Progenitor cell of endocrine pancreas (in vitro differentiated cells): ENCODE measurements at regions not wholly inside any gene's neighbourhood (a gene's known extent, or its start where the extent isn't known, plus 50 kb on each side); places are given as distances from the start of the nearest gene placed in this dataset.
A peak's percentile ranks its signal among the peaks of the same experiment; 100 is the strongest.
"Not testable (repeated sequence)": the region's sequence is repeated elsewhere in the genome, so short reads cannot be mapped to it uniquely, and the experiment has no call there.

Experiments used
- DNase-seq: peaks from one replicate; pipeline ENCODE4 v3.0.0; 2021; ENCODE audit warnings: low spot score; ENCODE audit not compliant: unreplicated experiment
- H3K27ac Mint-ChIP-seq: 2 replicates; pipeline ENCODE4 v1.8.0; 2021; ENCODE audit warnings: mild to moderate bottlenecking, moderate library complexity, mixed read lengths
- H3K27me3 Mint-ChIP-seq: 2 replicates; pipeline ENCODE4 v1.8.0; 2021; ENCODE audit warnings: mixed read lengths
- H3K36me3 Mint-ChIP-seq: 2 replicates; pipeline ENCODE4 v1.8.0; 2022; ENCODE audit warnings: mixed read lengths; ENCODE audit not compliant: insufficient read depth
- H3K4me1 Mint-ChIP-seq: 2 replicates; pipeline ENCODE4 v1.8.0; 2021; ENCODE audit warnings: low read depth, mixed read lengths
- H3K4me3 Mint-ChIP-seq: 2 replicates; pipeline ENCODE4 v1.8.0; 2021; ENCODE audit warnings: low read depth, mild to moderate bottlenecking, moderate library complexity, mixed read lengths
- H3K9me3 Mint-ChIP-seq: 2 replicates; pipeline ENCODE4 v1.8.0; 2021; ENCODE audit warnings: low read depth, mixed read lengths
- CTCF ChIP-seq: fragments of 200-600 bp; sonication (generic); IDR thresholded peaks from one replicate; pipeline ENCODE4 v1.5.0; 2021; ENCODE audit warnings: antibody characterized with exemption, mild to moderate bottlenecking; ENCODE audit not compliant: unreplicated experiment

DNA sequence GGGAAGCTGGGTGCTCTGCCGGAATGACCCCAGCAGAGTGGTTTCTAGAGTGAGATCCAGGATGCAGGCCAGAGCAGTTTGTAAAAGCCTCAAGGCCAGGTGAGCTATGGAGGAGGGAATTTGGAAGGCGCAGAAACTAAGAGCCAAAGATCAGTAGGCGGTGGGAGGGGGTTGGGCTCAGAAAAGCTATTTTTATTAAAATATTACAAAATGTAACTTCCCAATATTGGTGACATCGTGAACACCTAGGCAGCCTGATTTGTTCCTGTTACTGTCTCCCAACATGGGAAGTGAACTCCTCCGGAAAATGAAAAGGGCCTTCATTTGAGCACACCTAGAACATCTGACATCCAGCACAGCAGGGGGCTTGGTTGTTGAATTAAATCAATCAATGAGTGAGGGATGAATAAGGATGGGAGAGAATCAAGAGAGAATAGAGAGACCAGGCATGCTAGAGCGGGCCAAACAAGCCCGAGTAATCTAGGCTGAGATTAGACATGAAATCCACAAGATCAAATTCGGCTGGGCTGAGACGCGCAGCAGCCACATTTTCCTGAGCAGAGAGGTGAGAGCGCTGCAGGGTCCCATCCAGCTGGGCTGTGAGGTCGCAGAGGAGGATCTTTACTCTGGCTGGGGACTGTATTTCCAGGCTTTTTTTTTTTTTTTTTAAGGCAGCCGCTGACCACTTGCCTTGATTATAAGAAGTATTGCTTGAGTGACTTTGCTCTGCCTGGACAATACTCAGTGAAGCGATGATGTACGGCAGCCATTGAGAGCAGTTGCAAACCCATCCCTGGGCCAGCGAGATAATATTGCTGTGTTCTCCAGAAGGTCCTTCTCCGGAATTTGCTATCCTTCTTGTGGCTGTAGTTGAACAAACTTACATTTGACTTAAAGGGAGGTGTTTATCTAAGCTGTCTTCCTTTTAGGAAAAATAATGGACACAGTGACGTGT, 178.0 kb upstream of the KL start:
- peaks cover 6% of the 10 kb centered on the region for H3K9me3 Mint-ChIP-seq
- TF ChIP-seq CTCF = no peak
- no peak for DNase-seq
- peak overlapping the region; percentile 25 for H3K27ac Mint-ChIP-seq
- peaks cover 18% of the 10 kb centered on the region for H3K4me1 Mint-ChIP-seq
- no peaks in the 10 kb centered on the region for H3K36me3 Mint-ChIP-seq
- no peak overlapping the region for H3K4me3 Mint-ChIP-seq
- no peaks in the 10 kb centered on the region for H3K27me3 Mint-ChIP-seq

DNA sequence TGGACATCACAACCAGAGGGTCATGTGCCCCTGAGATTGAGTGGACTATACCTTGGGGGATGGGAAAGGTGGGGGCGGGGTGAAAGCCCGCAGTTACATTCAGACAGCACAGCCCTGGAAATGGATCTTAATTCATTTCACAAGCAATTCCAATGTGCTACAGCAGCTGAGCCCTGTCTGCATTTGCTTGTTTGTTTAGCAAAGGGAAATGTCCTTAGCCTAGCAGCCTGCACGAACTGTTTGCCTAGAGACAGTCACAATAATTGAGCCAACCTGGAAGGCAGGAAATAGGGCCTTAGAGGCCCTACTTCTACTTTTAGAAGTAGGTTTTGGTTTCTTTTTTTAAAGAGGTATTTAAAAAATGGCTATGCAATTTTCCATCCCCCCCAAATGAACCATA, 177.3 kb upstream of the KL start:
- no peak for TF ChIP-seq CTCF
- Mint-ChIP-seq H3K4me3 (no peak overlapping the region), H3K36me3 (no peaks in the 10 kb centered on the region), H3K9me3 (peaks cover under 1% of the 10 kb centered on the region), H3K27ac (peak overlapping the region; percentile 12), H3K27me3 (no peaks in the 10 kb centered on the region), H3K4me1 (peaks cover 18% of the 10 kb centered on the region)
- DNase-seq = no peak

DNA sequence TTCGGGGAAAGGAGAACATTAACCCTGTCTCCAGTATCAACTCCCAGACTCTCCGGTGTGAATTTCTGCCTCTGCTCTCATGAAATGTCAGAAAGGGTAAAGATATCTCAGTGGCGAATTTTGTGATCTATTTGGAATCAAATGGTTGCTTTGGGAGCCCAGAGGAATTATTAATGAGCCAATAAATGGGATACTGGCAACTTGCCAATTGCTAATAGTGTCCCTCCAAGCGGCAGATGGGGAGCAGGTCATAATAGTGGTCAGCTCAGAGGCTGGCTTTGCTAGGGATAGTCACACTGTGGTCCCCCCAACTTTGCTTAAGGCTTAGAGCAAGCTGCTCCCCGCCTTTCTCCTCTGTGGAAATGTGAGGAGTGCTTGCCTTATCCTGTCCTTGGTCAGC, 176.1 kb upstream of the KL start:
- Mint-ChIP-seq H3K27me3 (no peaks in the 10 kb centered on the region), H3K9me3 (no peaks in the 10 kb centered on the region), H3K4me3 (no peak overlapping the region), H3K36me3 (no peaks in the 10 kb centered on the region), H3K4me1 (peaks cover 18% of the 10 kb centered on the region), H3K27ac (no peak overlapping the region)
- TF ChIP-seq CTCF = no peak
- no peak for DNase-seq

DNA sequence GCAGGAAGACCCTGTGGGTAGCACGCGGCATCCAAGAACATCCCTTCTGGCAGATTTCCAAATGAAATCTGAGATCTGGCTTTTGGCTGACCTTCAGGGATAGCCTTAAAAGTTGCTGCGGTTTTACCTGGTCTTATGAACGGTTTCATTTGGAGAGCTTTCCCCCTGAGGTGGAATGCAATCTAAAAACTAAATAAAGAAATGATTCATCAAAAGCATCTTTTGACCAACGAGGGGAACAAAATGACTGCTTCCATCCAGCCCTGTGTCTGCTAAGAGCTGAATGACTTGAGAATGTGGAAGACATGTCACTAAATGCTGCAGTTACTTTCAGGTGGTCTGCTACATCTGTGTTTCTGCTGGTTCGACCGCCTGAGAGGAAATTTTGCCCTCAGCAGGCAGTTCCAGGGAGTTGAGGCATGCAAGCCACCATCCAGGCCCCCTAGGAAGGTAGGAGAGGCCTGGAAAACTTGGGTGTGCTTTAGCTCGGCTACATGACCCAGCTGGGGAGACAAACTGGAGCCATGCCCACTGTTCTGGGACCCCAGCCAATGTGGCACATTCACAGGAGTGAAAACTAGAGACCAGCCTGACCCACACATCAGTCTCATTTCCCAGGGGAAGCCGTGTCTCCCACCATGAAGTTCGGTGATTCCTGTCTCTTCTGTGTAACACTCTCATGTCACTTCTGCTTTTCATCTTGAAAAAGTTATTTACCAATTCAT, 175.1 kb upstream of the KL start:
- H3K9me3 Mint-ChIP-seq = no peaks in the 10 kb centered on the region
- no peaks in the 10 kb centered on the region for H3K27me3 Mint-ChIP-seq
- peaks cover 18% of the 10 kb centered on the region for H3K4me1 Mint-ChIP-seq
- H3K4me3 Mint-ChIP-seq = no peak overlapping the region
- no peaks in the 10 kb centered on the region for H3K36me3 Mint-ChIP-seq
- DNase-seq = no peak
- H3K27ac Mint-ChIP-seq = no peak overlapping the region
- no peak for TF ChIP-seq CTCF

DNA sequence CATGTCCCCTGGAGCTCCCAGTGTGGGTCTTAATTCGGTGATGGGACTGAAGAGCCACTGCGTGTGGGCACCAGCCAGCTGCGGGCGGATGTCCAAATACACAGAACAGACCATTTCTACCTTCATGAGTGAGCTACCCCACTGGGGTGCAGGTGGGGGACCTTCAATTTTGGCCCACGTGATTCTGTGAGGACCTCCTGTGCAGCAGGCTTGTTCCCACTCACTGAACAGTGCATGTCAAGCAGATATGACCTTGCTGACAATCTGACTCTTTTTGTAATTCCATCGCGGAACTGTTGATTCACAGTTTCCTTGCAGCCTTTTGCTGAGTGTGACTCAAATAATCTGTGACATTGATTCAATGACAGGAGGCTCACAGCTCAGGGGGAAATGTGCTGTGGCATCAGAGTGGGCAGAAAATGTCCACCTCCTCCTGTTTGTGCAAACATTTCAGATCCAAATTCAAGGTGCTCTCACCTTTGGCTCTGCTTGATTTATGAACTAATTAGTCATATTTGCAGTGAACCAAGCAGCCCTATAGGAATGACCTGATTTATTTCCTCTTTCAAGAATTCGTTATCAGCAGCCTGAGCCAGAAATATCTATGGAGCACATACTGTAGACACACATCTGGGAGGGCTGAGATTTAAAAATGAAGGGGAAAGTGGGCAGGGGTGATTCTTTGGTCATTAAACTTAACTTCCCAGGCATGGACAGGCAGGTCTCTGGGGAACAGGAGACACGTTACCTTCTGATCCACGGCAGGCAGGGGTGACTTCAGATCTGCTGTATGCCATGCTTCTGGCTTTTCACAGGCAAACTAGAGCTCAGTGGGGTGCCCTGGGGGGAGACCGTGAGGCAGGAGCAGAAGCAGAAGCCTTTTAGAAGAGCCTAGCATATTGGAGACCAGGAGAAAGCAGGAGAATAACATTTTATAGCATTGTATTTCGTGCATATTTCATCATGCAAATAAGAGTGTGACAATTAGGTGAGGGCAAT, 170.0 kb upstream of the KL start:
- Mint-ChIP-seq H3K4me1 (peaks cover 3% of the 10 kb centered on the region), H3K36me3 (no peaks in the 10 kb centered on the region), H3K4me3 (no peak overlapping the region), H3K27me3 (no peaks in the 10 kb centered on the region), H3K9me3 (peaks cover 4% of the 10 kb centered on the region), H3K27ac (peak overlapping the region; percentile 25)
- DNase-seq = no peak
- TF ChIP-seq CTCF = no peak

DNA sequence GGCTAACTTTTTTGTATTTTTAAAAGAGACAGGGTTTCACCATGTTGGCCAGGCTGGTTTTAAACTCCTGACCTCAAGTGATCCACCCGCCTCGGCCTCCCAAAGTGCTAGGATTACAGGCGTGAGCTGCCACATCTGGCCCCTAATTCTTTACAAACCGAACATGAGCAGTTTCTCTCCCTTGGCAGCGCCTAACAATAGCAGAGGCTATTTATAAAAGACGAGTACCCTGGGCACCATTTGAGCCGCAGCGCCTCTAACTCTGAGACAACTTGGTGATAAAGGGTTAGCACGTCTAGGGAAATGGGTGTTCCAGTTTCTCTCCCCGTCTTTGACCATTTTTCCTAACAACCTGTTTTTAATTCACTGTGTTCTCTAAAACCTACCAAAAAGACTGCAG, 168.2 kb upstream of the KL start:
- not testable (repeated sequence) for H3K9me3 Mint-ChIP-seq, H3K27me3 Mint-ChIP-seq, DNase-seq, H3K4me1 Mint-ChIP-seq, H3K36me3 Mint-ChIP-seq, H3K27ac Mint-ChIP-seq, H3K4me3 Mint-ChIP-seq
